T-helper 2 cell treated with Interferon-gamma antibody and Interleukin-4, amounts not matched to agents 100 ng/mL and 5 ng/mL, for 36 hours (primary cell): ENCODE measurements at regions not wholly inside any gene's neighbourhood (a gene's known extent, or its start where the extent isn't known, plus 50 kb on each side); places are given as distances from the start of the nearest gene placed in this dataset.

Experiments used
- intact Hi-C: fragments of 100-400 bp; cut with micrococcal nuclease; formaldehyde crosslinking; loops from one replicate; pipeline ENCODE4 v1.15.1; 2023

DNA sequence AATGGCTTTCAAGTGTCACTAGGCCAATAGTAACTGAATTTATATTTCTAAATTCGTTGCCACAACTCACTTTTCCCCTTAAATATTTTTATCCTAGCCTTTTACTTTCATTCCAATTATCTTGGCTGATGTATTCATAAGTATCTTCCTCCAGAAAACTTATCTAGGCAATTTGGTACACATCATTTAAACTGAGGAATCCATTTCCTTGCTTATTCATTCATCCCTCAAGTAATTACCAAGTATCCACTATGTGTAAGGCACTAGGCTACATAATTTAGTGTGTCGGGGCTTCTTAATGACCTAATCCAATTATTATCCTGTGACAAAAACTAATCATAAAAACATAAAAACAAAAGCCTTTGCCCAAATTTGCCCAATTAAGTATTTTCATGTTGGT is 258.3 kb upstream of the TCF21 start:
- intact Hi-C loops: no loop called here

DNA sequence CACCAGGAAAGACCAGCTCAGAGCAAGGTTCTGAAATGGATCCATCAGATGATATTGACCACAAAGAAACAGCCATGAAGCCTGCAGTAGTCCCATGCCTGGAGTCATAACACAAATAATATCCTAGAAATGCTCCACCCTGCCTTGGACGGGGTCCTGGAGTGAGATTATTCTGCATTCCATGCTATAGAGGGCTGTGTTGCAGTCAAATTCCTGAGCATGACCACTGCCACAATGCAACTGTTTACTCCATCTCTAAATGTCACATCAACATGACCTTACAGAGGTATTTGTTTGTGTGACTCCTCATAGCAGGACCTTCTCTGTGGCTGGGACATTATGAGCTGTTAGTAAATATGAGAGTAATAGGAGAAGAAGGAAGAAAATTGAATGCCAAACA is 257.5 kb upstream of the TCF21 start:
- intact Hi-C loops: no loop called here

DNA sequence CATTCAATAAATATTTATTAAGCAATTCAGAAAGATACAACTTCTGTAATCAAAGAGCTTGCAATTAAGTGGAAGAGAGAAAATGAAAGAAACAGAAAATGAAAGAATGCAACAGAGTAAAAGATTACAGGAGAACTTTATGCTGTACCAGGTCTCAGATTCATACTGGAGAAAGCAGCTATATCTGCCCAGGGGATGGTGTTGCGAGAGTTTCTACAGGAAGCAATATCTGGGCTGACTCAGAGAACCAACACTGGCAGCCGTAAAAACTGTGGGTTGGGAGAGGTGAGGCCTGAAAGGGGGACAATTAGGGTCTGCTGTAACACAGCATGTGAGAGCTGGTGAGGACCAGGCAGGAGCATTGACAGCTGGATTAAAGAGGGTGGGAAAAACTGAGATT is 256.7 kb upstream of the TCF21 start:
- intact Hi-C loops: no loop called here

DNA sequence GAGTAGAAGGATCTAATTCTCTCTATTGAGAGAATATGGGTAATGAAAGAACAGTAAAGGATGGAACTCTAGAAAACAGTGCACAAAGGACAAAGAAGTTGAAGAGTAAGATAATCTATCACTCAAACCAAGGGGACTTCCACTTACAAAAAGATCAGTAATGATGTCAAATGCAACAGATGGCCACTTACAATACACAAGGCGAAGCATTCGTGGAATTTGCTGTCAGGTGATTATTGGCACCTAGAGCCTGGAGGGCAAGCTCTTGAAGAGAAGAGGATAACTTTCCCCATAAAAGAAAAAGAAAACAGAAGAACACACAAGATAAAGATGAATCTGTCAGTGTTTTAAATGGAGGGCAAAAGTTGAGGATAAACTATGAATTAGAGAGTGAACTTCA is 256.0 kb upstream of the TCF21 start:
- intact Hi-C loops: no loop called here

DNA sequence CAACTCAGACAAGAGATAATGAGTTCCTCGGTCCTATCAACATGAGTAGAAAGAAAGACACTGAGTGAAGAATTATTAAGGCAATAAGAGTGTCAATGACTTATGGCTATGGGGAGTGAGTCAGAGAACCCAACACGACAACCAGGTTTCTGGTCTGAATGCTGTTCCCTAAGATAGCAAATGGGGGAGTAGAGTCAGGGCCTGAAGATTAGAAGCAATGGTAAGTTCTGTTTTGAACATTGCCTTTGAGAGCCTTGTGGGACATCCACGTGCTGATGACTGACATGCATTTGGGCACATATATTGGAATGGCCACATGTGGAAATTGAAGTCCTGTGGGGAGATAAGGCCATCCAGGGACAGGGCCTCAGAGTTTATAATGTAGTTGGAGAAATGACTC is 254.4 kb upstream of the TCF21 start:
- intact Hi-C loops: no loop called here

DNA sequence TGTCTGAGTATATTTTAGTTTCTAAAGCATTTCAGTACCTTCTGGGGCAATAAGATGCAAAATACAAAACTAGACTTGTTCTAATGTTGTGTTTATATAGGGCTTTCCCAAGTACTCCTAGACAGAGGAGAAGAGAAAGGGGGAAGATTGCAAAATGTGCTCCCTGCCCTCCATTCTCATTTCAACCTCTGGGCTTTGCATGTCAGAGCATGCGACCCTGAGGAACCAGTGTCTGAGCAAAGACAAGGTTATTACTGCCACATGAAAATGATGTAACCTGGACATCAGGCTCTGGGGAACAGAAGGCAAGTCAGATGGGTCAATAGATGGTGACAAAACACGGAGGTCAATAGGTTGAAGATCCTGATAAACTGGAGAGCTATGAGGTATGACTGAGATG is 253.5 kb upstream of the TCF21 start:
- intact Hi-C loops: no loop called here

DNA sequence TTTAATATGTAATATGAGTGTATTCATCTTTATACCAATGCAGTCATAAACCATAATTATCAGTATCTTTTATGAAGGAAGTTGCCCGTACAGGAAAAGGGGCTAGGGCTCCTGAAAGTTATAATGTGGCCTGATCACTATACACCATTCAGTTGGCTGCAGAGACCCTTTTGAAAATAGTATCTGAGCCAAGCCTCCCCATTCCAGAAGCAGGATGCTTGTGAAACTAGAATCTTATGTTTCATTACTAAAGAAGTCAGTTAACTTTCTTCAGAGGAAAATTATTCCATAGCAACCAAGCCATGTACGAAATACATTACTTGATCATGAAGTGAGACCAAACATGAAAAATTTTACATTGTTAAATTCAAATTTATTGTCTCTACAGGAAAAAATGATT is 251.5 kb upstream of the TCF21 start:
- intact Hi-C loops: no loop called here

DNA sequence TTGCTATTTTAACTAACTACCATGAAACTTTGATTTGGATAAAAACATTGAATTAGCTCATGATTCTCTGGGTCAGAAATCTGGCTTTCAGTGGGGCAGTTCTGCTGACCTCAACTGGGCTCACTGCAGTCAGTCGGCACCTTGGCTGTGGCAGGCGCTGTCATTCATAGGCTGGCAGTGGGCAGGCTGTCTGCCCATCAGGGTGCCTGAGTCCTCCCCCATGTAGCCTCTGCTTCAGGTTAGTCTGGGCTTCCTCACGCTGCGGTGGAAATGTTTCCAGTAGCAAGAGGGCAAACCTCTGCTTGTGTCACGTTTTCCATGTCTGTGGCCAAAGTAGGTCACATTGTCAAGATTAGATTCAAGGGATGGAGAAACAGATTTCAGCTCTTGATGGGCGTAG is 251.0 kb upstream of the TCF21 start:
- intact Hi-C loops: no loop called here

DNA sequence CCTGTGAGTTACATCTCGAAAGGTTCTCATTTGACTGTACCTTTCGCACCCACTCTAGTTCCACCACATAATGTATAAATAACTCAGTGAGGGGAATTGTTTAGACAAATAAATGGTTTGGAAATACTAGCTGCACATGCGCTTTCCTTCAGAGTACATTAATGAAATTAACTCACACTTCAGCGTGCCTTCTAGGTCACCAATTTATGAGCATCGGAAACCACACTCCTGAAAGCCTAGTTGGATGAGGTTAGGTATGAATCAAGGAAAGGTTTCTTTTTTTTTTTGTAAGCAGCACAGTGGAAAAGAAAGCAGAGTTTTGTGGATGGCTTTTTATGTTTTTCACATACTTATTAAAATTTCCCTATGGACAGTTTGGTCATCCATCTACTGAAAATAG is 247.8 kb upstream of the TCF21 start:
- intact Hi-C loops: no loop called here

DNA sequence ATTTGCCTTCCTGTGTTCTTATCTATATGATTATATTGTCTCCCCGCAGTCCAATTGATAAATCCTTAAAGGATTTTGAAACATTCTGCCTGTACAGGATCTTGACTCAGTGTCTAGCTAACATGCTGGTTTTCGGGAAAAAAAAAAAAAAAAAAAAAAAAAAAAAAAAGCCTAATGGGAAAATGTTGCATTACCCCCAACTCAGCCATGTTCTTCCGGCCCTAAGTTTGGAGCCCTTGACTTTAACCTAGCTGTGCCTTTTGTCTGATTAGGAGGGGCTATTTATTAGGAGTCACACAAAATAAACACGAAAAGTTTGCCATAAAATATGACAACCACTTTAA is 244.4 kb upstream of the TCF21 start:
- intact Hi-C loops: no loop called here

DNA sequence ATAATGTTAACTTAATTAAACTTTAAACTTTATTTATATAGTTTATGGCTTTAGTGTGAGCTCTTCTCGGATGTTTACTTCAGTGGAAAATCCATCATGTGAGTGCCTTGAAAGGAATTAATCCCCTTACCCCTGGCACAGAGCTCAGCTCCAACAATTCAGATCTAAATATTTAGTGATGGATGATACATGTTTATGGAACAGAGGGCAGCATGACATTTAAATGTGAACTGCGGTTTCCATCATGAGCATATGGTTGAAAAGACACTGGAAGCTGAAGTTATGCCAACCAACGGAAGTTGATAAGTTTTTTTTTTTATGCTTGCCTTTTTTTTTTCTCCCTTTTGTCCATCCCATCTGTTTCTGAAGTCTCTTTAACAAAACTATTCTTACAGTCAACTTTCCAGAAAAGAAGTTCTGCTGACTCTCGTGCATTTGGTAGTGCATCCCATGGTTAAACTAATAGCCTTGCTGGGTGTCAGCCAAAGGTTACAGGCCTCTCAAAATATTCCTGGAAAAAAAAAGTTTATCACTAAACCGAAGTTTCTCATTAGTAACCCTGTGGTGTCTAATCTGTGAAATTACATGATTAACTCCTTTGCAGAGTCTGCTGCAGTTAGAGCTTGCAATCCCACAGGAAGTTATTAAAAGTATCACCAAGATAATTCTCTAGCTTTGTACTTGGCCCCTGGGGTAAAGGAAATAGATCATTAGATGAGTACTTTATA is 243.9 kb upstream of the TCF21 start:
- intact Hi-C loops: no loop called here

DNA sequence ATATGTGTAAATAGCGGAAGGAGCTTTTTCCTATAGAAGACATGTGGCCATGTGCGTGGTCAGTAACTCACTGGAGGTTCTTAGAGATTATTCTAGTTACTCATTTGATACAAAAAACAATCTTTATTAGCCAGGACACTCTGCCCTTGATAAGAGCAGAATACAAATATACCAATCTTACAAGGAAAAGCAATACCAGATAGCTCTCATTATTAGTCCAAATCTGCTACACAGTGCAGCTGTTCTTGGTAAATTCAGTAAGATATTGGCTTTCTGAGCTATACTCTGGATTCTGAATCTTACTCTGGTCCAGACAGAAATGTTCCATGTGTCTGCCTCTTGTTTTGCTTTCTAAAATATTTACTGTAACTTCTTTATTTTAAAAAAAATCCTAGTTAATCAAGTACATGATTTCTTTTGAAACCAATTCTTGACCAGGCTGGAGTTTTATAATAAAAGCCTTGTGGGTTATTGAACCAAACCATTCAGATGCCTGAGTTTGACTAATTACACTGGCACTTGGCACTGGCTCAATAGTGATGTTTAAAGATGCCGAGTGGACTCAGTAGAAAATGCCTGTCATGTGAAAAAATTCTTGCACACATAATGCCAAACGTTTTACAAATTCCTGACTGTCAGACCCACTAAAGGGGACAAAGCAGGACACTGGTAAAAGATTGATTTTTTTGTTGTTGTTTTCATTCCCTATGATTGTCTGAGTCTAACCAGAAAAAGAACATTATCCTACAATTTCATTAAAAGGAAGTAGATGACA is 242.8 kb upstream of the TCF21 start:
- intact Hi-C loops: no loop called here

DNA sequence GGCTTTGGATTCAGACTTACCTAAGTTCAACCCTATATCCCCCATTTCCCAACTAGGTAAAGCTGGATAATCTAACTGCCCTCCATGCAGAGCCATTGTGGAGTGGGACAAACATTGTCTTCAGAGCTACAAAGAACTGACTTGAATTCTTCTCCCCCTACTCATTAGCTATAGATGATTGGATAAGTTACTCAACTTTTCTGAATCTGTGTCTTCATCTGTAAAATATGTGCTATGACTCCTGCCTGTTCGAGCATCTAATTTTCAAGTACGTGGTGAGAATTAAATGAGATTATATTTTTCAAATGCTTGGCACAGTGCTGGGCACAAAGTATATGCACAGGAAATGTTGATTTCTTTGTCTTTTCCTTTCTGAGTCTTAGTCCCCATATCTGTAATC is 240.3 kb upstream of the TCF21 start:
- intact Hi-C loops: no loop called here

DNA sequence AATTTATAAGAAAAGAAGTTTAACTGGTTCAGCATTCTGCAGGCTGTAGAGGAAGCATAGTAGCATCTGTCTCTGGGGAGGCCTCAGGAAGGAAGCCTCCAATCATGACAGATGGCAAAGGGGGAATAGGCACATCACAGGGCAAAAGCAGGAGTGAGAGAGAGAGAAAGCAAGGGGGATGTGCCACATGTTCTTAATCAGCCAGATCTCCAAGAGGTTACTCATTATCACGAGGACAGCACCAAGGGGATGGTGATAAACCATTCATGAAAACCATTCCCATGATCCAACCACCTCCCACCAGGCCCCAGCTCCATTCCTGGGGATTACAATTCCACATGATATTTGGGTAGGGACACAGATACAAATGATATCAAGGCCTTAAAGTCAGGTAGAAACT is 217.5 kb upstream of the TCF21 start:
- intact Hi-C loops: no loop called here

DNA sequence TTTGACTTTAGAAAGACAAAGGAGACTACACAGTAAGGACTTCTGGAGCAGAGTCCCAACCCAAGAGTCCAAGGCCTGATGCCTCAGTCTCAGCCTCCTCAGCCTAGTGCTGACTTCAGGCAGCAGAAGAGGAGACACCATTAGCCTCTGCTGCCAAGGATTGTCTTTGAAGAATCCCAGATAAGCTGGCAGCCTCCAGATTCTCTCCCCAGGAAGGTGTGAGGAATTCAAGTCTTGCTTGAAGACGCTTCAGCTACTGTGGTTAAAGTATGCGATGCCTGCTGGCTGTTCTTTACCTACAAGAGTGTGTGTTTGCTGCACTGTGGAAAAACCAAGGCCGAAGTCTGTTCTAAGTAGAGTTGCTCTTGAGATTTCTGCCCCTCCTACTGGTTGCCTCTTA is 215.9 kb upstream of the TCF21 start:
- intact Hi-C loops: no loop called here

DNA sequence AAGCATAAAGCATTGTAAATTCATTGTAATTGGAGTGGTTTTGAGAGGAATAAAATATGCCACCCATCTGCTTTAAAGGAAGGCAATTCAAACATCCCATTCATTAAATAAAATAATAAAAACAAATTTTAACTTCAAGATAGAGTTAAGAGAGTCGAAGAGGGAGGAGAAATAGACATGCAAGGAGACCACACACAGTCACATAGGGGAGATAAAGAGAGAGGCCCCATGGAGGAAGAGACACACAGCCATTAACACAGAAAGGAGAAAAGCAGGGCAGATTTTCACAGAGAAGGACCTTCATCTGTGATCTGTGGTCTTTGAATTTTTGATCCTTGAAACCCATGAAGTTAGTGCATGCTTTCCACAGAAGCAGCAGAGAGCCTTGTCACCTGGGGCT is 214.3 kb upstream of the TCF21 start:
- intact Hi-C loops: no loop called here

DNA sequence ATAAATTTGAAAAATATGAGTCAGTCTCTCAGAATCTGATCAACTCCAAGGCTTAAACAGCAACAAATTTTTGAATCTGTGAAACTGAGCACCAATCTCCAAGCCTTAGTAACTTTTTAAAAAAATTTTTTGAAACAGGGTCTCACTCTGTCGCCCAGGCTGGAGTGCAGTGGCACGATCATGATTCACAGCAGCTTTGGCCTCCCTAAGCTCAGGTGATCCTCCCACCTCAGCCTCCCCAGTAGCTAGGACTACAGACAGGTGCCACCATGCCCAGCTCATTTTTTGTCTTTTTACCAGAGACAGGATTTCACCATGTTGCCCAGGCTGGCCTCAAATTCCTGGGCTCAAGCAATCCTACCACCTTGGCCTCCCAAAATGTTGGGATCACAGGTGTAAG is 207.9 kb upstream of the TCF21 start:
- intact Hi-C loops: no loop called here

DNA sequence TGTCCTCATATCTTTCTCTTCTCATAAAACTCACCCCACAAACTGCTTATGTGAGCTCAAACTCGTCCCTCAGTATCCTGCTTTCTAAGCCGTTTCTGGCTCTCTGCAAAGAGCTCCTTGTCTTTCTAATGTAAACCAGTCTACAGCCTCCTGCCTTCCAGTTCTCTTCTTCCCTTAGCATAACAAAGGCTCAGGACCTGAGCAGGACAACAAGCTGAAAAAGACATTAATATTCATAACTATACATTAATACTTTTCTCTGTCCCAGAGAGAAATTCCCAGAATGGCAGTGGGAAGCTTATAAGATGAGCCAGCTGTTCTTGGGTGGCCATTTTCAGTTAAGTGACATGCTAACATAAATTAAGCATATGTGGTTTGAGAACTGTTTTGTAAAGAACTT is 207.0 kb upstream of the TCF21 start:
- intact Hi-C loops: no loop called here

DNA sequence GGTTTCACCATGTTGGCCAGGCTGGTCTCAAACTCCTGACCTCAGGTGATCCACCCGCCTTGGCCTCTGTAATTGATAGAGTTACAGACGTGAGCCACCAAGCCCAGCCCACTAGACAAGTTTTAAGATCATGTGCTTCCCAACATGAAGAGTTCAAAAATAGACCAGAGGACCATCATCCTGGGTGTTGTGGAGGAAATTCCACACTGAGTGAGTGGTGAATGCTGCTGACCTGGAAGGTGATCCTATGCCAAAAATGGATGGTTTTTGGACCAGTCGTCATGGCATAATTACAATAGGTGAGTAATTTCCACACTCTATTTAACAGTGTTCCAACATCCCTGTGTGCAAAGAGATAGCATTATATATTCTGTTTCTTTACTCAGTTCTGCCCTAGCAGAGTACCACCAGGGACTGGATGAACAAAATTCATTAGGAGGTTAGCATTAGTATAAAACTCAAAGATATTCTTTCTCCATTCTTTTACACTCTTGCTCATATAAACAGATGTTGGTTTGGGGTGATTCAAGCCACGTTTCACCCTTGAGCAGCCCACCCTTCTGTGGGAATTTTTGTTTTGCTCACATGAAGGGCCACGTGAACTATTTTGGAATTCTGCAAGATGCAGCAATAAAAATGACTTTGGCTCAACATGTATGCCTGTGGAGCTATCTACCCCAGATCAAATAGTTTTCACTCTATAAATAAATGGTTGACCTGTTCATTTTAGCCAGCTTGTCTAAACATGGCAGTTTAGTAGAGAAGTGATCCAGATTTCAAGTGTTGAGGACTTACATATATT is 206.2 kb upstream of the TCF21 start:
- intact Hi-C loops: no loop called here

DNA sequence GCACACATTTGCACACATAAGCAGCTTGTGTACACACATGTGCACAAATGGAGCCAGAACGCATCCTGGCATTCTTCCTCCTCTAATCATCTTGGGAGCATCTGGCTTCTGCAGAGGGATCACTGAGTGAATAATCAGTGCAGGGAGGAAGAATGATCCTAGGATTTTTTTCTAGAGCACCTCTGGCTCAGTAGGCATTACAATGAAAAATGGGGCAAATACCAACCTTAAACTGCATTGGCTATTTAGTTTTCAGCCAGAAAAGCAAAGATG is 205.7 kb upstream of the TCF21 start:
- intact Hi-C loops: no loop called here

DNA sequence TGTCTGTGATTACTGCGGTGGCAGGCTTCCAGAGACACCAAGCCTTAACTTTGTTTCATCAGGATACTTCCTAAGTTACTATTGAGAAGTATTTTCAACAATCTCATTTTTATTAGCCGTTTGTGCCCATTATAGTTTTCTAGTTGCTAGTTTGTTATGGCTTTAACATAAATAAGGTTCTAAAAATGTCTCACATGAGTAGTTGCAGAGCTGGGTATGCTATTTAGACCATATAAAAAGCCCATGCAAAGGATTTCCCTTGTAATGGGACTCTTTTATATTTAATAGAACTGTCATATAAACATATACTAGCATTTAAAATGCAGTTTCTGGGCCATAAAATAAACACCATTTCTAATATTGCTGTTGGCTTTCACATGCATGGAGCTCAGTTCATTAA is 205.3 kb upstream of the TCF21 start:
- intact Hi-C loops: no loop called here

DNA sequence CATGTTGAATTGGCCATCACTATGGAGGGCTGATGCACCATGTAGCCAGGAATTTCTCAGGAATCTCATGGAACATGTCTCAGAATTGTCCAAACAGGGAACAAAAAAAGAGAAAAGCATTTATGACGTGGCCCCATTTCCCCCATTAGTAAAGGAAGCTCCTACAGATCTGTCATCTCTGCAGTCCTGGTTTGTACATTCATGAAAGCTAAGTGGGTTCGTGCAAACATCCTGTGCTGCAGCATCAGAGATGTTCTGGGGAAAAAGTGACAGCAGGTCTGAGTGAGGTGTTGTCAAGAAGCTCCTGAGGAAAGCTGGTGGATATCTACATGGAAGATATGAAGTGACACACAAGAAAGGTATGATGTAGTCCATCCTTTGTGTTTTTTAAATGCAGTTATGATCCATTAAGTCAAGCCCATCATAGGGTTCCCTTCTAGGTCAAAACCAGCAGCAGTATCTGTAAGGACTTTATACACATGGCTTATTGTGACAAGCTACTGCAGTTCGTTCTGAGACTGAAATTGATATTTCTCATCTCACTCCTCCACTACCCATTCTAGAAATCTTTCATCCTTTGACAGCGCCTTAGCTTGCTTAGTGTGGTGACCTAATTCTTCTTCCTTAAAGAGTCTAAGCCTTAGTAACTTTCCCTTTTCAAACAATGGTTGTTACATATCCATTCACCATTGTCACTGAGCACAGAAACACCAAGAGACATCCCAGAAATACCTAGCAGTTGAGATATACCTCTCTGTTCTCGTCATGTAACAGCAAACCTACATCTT is 200.0 kb upstream of the TCF21 start:
- intact Hi-C loops: no loop called here
